HG03457 (cell line): ENCODE measurements at regions not wholly inside any gene's neighbourhood (a gene's known extent, or its start where the extent isn't known, plus 50 kb on each side); places are given as distances from the start of the nearest gene placed in this dataset.

Experiments used
- ATAC-seq: cut with Tn5 transposase; IDR thresholded peaks from one replicate; pipeline ENCODE4 v1.9.1; 2021; ENCODE audit warnings: moderate number of reproducible peaks; ENCODE audit not compliant: unreplicated experiment

DNA sequence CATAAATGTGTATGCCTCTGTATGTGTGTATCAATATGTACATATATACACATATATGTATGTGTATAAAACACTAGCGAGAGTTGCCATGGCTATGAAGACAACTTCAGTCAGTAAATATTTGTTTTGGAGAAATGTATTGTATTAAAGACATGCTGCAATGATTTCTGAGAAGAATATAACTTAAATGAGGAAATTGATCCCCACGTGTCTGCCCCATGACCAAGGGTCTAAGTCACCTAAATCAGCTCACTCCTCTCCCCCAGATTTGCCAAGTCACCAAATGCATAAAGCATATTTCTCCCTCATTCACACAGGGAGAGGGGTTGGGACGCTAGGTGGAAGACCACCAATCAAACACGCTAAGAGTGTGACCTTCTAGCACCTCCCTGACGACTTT lies 58.3 kb upstream of the LYST start:
- no peak for ATAC-seq

DNA sequence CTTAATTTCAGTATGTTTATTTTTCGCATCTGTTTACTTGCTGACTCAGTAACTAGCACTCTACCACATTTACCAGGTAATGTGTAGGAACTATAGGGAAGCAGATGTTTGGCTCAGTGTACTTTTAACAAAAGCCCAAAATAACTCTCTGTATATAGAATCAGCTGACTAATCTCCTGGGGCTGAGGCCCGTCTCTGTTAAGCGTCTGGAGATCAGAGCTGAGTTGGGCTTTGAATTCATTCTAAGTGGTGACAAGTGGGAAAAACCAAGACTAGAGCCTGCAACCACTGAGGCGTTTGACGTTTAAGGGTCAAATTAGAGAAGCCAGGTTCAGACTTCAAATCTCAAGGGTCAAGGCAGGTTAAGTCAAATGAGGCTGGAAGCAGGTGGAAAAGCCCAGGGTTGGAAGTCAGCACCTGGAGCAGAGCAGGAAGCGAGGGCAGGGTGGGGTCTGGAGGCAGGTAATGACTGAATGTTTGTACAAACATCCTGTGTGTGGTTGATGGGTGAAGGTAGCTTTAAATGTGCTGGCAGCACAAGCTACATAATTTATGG lies 56.8 kb upstream of the LYST start:
- no peak for ATAC-seq

DNA sequence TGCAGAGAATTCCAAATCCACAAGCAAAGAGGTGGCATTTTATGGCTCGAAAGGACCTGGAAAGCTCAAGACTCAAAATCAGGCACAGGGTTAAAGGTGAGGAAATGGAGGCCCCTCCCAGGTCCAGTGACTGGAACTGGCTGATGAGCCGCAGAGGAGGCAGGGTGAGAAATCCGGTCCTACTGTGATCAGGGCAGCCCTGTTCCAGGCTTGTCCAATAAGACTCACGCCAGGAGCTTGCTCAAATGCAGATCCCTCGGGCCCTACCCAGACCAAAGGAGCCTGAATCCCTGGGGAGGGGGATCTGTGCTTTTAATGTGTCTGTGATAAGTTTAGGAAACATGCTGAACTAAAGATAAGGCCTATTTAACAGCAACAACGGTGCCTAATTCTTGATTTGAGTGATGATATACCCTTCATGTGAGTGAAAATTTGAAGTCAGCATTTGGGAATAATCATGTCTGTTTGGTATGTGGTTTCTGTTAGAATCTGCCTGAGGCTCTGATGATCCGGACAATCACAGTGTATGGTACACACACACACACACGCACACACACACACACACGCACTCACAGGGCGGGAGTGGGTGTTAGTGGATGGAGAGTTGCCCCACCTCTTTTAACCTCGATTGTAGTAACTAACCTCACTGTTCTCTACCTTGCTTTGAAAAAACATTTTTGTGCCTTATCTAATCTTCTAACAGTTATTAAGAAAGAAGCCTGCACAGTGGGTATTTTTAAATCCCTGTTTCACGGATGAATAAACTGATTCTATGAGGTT lies 54.1 kb upstream of the LYST start:
- no peak for ATAC-seq

DNA sequence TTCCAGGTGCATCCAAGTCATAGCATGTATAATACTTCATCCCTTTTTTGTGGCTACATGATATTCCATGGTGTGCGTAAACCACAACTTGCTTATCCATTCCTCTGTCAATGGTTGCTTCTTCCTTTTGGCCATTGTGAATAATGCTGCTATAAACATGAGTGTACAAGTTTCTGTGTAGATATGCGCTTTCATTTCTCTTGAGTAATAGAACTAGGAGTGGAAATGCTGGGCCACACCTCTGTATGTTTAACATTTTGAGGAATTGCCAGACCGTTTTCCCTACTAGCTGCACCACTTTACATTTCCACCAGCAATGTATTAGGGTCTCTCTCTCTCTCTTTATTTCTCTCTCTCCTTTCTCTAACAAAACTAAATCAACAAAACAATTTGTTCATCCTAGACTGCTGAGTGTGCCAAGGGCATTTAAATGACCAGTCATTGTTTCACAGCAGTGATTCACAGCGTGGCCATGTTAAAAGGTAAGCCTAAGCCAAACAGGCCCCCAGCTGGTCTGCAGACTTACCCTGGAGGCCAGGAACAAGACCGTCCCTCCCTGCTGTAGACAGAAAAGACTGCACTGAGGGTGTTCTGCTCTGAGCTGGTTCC lies 53.2 kb upstream of the LYST start:
- ATAC-seq: no peak

DNA sequence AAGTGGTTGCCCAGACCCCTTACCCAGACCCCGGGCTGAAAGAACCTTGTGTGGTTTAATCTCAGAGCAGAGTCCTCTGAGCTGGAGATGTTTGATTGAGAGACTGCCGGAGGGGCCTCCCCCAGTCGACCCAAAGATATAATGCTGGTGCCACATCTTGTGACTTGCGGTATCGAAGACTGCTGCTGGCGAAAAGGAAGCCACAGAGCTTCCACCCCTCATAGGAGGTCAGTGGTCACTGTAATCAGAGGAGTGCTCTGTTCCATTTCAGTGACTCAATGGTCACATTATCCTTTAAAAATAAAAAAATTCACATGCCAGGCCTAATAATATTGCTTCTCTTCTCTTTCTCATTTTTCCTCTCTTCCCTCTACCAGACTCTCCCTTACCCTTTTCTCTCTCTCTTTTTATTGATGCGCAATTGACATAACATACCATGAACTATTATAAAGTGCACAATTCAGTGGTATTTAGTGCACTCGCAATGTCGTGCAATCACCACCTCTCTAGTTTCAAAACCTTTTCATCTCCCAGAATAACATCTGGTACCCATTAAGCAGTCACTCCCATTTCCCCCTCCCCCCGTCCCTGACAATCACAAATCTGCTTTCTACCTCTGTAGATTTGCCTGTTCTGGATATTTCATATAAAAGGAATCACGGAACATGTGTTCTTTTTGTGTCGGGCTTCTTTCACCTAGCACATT lies 52.6 kb upstream of the LYST start:
- ATAC-seq: no peak

DNA sequence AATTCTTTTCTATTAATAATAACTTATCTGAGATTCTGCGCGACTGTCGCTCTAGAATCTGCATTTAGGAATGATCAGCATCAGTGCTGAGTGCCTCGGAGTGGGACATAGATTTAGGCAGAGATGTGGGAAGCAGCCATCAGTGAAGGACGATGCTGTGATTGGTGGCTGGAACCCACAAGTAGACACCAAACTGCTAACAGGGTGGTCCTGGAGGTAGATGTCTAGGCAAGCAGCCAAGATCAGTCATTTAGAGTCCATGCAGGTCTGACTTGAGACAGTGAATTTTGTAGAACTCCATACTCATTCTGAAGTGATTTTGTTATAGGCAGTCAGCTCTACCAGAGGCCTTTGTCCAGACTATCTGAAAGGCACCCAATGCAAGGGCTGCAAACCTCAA lies 51.8 kb upstream of the LYST start:
- no peak for ATAC-seq

DNA sequence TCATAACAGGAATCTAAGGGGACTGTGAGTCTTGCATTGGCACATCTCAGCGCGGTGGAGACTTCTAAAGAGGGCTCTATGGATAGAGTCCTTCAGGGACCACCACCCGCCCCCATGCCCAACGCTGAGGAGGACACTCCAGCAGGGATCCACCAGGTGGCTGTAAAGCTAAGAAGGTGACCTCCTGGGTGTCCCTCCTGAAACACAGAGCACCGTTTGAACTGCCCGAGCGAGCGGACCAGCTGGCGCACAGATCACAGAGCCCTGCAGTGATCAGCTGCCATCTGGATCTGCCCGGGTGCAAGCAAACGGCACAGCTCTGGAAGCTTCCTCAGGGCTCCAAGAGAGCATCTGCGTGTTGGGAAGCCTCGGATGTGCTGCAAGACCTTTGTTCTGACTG lies 51.3 kb upstream of the LYST start:
- ATAC-seq: no peak

DNA sequence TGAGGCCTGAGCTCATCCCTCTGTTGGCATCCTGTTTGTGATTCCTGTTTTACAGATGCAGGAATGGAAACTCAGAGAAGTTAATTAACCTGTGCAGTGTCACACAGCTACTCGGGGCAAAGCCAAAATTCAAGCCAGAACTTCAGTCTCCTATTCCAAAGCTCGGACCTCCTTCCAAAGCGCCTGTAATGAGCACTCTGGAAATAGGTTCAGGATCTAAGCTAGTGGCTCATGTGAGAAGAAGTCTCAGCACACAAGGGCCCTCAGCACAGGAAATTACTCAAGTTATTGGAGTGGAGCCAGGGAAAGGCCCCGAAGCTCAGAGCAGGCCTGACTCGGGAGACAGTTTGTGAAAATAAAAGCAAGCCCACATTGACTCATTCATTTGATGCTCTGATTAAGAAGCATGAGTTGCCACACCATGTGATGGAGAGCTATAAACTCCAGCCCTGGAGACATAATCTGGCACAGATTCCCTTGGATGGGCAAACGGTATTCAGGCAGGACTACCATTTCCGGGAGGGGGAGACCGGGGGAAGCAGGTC lies 50.6 kb upstream of the LYST start:
- ATAC-seq: peak; percentile 91
